ENCODE measurements at regions not wholly inside any gene's neighbourhood (a gene's known extent, or its start where the extent isn't known, plus 50 kb on each side); places are given as distances from the start of the nearest gene placed in this dataset.

DNA sequence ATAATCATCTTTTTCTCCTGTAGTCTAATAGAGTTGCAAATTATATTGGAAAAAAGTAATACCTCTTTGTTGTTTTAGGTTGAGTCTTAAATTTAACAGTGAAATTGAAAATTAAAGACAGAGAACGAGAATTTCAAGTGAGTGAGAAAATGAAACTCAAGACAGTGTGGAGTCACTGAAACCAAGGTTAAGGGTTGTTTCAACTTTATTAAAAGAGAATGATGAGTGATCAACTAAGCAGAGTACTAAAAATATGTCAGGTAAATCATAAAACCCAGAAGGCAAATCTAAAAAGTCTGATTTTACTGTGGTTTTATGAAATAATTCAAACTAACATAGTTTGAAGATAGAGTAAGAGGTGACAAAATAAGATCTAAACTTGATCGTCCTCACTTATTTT is 782.5 kb upstream of the SEMA6D start:
- TF ChIP-seq, protein P1, sequence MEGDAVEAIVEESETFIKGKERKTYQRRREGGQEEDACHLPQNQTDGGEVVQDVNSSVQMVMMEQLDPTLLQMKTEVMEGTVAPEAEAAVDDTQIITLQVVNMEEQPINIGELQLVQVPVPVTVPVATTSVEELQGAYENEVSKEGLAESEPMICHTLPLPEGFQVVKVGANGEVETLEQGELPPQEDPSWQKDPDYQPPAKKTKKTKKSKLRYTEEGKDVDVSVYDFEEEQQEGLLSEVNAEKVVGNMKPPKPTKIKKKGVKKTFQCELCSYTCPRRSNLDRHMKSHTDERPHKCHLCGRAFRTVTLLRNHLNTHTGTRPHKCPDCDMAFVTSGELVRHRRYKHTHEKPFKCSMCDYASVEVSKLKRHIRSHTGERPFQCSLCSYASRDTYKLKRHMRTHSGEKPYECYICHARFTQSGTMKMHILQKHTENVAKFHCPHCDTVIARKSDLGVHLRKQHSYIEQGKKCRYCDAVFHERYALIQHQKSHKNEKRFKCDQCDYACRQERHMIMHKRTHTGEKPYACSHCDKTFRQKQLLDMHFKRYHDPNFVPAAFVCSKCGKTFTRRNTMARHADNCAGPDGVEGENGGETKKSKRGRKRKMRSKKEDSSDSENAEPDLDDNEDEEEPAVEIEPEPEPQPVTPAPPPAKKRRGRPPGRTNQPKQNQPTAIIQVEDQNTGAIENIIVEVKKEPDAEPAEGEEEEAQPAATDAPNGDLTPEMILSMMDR (conservative IDR thresholded peaks at IDR 0.05; ENCODE audit: low read depth, low read length), result no peak
- no peak for TF ChIP-seq EZH2 (IDR thresholded peaks at IDR 0.05; ENCODE audit: low read length, unreplicated experiment)

Measured in PC-3 (cell line).